ENCODE measurements at regions not wholly inside any gene's neighbourhood (a gene's known extent, or its start where the extent isn't known, plus 50 kb on each side); places are given as distances from the start of the nearest gene placed in this dataset.

DNA sequence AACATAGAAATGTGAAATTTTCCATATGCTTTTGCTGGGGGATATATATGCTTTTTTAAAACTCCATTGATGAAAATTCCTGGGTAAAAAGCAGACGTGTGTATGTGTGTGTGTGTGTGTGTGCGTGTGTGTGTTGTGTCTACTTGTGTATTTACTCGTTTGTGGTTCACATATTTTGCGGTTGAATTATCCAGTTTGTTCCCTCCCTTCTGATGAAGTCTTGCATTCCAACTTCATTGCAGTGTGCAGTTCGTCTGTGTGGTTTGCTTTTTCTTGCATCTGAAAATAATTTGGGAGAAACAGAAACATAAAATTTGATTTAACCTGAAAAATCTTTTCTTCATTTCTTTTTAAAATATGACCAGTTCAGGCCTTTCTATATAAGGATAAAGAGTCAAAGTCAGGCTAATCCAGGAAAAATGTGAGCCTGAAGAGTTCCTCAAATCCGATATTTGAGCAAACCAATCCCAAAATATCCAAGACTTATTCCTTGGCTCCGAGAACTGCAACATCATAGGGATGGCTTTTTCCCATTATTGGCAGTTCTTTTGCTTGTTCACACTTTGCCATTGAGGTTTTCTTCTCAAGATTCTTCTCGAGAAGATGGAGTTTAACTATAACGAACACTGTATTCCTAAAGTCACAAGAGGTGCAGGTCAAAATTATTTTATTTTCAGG is 202.2 kb upstream of the CCN2 start:
- Histone ChIP-seq H3K4me3 (replicated peaks in 1 of 3) (no peak overlapping the region), H3K9me3 (no peaks in the 10 kb centered on the region), H3K36me3 (no peaks in the 10 kb centered on the region), H3K4me1 (no peaks in the 10 kb centered on the region), H3K27ac (no peak overlapping the region), H3K27me3 (no peaks in the 10 kb centered on the region)
- 80 to 83% methylated on average over 9 of the region's 9 CpGs for WGBS, 2 donors
- no peak for TF ChIP-seq POLR2A (IDR thresholded peaks at IDR 0.05)
- TF ChIP-seq, protein P1, sequence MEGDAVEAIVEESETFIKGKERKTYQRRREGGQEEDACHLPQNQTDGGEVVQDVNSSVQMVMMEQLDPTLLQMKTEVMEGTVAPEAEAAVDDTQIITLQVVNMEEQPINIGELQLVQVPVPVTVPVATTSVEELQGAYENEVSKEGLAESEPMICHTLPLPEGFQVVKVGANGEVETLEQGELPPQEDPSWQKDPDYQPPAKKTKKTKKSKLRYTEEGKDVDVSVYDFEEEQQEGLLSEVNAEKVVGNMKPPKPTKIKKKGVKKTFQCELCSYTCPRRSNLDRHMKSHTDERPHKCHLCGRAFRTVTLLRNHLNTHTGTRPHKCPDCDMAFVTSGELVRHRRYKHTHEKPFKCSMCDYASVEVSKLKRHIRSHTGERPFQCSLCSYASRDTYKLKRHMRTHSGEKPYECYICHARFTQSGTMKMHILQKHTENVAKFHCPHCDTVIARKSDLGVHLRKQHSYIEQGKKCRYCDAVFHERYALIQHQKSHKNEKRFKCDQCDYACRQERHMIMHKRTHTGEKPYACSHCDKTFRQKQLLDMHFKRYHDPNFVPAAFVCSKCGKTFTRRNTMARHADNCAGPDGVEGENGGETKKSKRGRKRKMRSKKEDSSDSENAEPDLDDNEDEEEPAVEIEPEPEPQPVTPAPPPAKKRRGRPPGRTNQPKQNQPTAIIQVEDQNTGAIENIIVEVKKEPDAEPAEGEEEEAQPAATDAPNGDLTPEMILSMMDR (IDR thresholded peaks at IDR 0.05): no peak
- intact Hi-C loops (cut with DNase I): no loop called here
- no peak for DNase-seq

DNA sequence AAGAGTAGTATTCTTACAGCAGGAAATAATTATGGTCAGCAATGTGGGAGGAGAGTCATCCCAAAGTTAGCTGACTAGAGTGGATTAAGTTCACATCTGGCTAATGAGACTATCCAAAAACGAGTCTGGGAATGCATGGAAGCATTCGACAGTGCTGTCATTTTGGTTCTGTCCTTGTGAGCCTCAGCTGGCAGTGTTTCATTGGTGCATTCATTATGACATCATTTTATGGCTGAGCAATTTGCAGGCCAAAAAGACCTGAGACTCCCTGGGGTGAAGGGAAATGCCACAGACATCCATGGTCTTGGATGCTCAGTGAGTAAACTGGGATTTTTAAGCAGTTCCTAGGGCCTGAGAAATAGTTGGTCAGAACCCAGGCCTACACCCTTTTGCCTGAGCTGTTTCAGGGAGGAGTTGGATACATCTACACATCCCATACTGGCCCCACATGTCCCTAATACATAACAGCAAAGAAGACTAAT is 196.4 kb upstream of the CCN2 start:
- 74 to 79% methylated on average over 2 of the region's 2 CpGs for WGBS, 2 donors
- no peaks in the 10 kb centered on the region for H3K4me1 ChIP-seq
- intact Hi-C loops (cut with DNase I): no loop called here
- no peak overlapping the region for H3K4me3 ChIP-seq (replicated peaks in 1 of 3)
- H3K36me3 ChIP-seq: no peaks in the 10 kb centered on the region
- H3K27me3 ChIP-seq: no peaks in the 10 kb centered on the region
- H3K27ac ChIP-seq: no peak overlapping the region
- no peaks in the 10 kb centered on the region for H3K9me3 ChIP-seq
- TF ChIP-seq, protein P1 (IDR thresholded peaks at IDR 0.05): no peak
- TF ChIP-seq POLR2A (IDR thresholded peaks at IDR 0.05): no peak
- DNase-seq: no peak

DNA sequence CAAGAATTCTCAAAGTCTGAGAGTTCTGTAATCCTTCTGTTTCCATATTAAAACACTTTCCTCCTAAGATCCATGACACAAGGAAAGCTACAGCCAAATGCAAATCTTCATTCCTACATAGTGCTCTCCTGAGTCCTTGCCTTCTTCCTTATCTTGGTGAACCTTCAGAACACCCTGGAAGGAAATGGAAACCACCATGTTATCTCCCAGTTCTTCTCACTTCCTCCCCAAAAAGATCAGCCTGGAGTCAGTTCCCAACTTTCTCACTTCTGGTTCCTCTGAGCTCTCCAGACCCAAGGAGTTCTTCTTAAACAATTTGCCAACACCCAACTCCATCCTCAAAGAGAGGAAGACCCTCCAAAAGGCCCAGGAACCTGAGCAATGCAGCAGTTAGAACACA is 193.3 kb upstream of the CCN2 start:
- H3K4me1 ChIP-seq: no peaks in the 10 kb centered on the region
- no peak for DNase-seq
- no peaks in the 10 kb centered on the region for H3K27me3 ChIP-seq
- intact Hi-C loops (cut with DNase I): no loop called here
- no peak for TF ChIP-seq POLR2A (IDR thresholded peaks at IDR 0.05)
- TF ChIP-seq, protein P1 (IDR thresholded peaks at IDR 0.05): no peak
- no peaks in the 10 kb centered on the region for H3K36me3 ChIP-seq
- no peak overlapping the region for H3K4me3 ChIP-seq (replicated peaks in 1 of 3)
- no peak overlapping the region for H3K27ac ChIP-seq
- no peaks in the 10 kb centered on the region for H3K9me3 ChIP-seq

DNA sequence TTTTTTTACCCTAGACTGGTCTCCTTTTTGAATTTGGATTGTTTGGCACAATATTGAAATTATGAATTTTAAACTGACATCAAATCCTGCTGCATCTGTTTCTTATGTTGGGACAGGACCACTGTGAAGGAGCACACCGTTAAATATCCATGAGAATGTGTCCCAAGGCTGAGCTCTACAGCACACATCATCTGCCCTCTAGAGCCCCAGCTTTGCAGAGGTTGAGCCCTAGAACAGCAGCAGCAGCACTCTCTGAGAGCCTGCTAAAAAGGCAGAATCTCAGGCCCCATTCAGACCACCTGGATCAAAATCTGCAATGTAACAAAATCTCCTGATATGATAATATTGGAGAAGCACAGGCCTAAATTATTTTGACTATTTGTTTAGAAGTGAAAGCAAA is 192.1 kb upstream of the CCN2 start:
- 40 to 57% methylated on average over 1 of the region's 1 CpG for WGBS, 2 donors
- H3K4me3 ChIP-seq (replicated peaks in 1 of 3): no peak overlapping the region
- H3K27ac ChIP-seq: no peak overlapping the region
- H3K27me3 ChIP-seq: no peaks in the 10 kb centered on the region
- TF ChIP-seq, protein P1 (IDR thresholded peaks at IDR 0.05): no peak
- no peak for TF ChIP-seq POLR2A (IDR thresholded peaks at IDR 0.05)
- H3K9me3 ChIP-seq: no peaks in the 10 kb centered on the region
- DNase-seq: no peak
- H3K4me1 ChIP-seq: no peaks in the 10 kb centered on the region
- intact Hi-C loops (cut with DNase I): no loop called here
- no peaks in the 10 kb centered on the region for H3K36me3 ChIP-seq

DNA sequence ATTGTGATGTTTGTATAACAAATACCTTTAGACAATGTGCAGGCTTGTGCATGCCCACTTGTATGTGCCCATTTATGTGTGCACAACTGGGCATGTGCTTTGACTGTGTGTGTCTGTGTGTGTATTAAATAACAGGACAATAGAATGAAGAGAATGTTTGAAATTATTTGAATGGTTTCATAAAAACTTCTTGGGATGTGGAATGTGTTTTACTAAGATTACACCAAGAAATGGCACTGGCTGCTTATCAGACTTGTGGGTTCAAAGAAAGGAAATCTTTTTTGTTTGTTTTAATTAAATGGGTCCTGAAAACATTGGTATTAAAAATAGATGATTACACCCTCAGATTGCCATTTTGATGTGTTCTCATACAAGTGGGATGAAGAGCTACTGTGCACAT is 191.6 kb upstream of the CCN2 start:
- intact Hi-C loops (cut with DNase I): no loop called here
- TF ChIP-seq POLR2A (IDR thresholded peaks at IDR 0.05): no peak
- TF ChIP-seq, protein P1 (IDR thresholded peaks at IDR 0.05): no peak
- no peaks in the 10 kb centered on the region for H3K4me1 ChIP-seq
- H3K27me3 ChIP-seq: no peaks in the 10 kb centered on the region
- no peaks in the 10 kb centered on the region for H3K36me3 ChIP-seq
- H3K27ac ChIP-seq: no peak overlapping the region
- no peak overlapping the region for H3K4me3 ChIP-seq (replicated peaks in 1 of 3)
- no peak for DNase-seq
- H3K9me3 ChIP-seq: no peaks in the 10 kb centered on the region

Data from thyroid gland (tissue), 4 donors.